GM23338 (cell line): ENCODE measurements at regions not wholly inside any gene's neighbourhood (a gene's known extent, or its start where the extent isn't known, plus 50 kb on each side); places are given as distances from the start of the nearest gene placed in this dataset.

Experiments used
- ATAC-seq: fragments of 200-7000 bp; cut with Tn5 transposase; 3 replicates; pipeline ENCODE4 v1.9.1; 2020
- DNase-seq: peaks from one replicate; pipeline ENCODE4 v3.0.0-alpha.2; 2015; ENCODE audit warnings: low spot score
- H2AFZ ChIP-seq: fragments of 200-600 bp; sonication (generic); 2 replicates; pipeline ENCODE4 v1.8.0; 2016; ENCODE audit warnings: antibody characterized with exemption, mild to moderate bottlenecking, moderate library complexity
- H3F3A ChIP-seq: fragments of 200-600 bp; sonication (generic); replicated peaks from 2 replicates; pipeline ENCODE4 v1.8.0; 2017; ENCODE audit warnings: antibody characterized with exemption, mixed run types, low read depth
- H3K27ac ChIP-seq: fragments of 200-600 bp; sonication (generic); 2 replicates; pipeline ENCODE4 v1.6.1; 2016; ENCODE audit warnings: low read depth
- H3K27me3 ChIP-seq: fragments of 200-600 bp; sonication (generic); 2 replicates; pipeline ENCODE4 v1.8.0; 2016; ENCODE audit warnings: mild to moderate bottlenecking, mixed run types, moderate library complexity; ENCODE audit not compliant: insufficient read depth
- H3K36me3 ChIP-seq: fragments of 200-600 bp; sonication (generic); 2 replicates; pipeline ENCODE4 v1.8.0; 2016; ENCODE audit warnings: mild to moderate bottlenecking; ENCODE audit not compliant: insufficient read depth
- H3K4me1 ChIP-seq: fragments of 200-600 bp; sonication (generic); 2 replicates; pipeline ENCODE4 v1.8.0; 2016; ENCODE audit warnings: mild to moderate bottlenecking, moderate library complexity; ENCODE audit not compliant: insufficient read depth
- H3K4me2 ChIP-seq: fragments of 200-600 bp; sonication (generic); 2 replicates; pipeline ENCODE4 v1.7.1; 2017; ENCODE audit warnings: mixed run types
- H3K4me3 ChIP-seq: fragments of 200-600 bp; sonication (generic); 2 replicates; pipeline ENCODE4 v1.6.1; 2016; ENCODE audit warnings: mixed run types
- H3K79me2 ChIP-seq: fragments of 200-600 bp; sonication (generic); replicated peaks from 2 replicates; pipeline ENCODE4 v1.8.0; 2017; ENCODE audit warnings: mild to moderate bottlenecking; ENCODE audit not compliant: insufficient read depth
- H3K9me2 ChIP-seq: fragments of 200-600 bp; sonication (generic); 2 replicates; pipeline ENCODE4 v1.8.0; 2017; ENCODE audit not compliant: insufficient read depth
- H4K20me1 ChIP-seq: fragments of 200-600 bp; sonication (generic); replicated peaks from 2 replicates; pipeline ENCODE4 v1.8.0; 2017; ENCODE audit warnings: mild to moderate bottlenecking; ENCODE audit not compliant: insufficient read depth
- H3K27ac Mint-ChIP-seq: 2 replicates; pipeline ENCODE4 v1.8.0; 2020; ENCODE audit warnings: inconsistent platforms, mild to moderate bottlenecking, moderate library complexity, mixed read lengths
- H3K27me3 Mint-ChIP-seq: 3 replicates; pipeline ENCODE4 v1.8.0; 2022; ENCODE audit warnings: low read depth, mild to moderate bottlenecking, moderate library complexity, mixed read lengths, inconsistent platforms; ENCODE audit not compliant: insufficient read depth, poor library complexity
- H3K36me3 Mint-ChIP-seq: 3 replicates; pipeline ENCODE4 v1.8.0; 2021; ENCODE audit warnings: low read depth, mild to moderate bottlenecking, inconsistent platforms, moderate library complexity, mixed read lengths
- H3K4me1 Mint-ChIP-seq: 3 replicates; pipeline ENCODE4 v1.8.0; 2020; ENCODE audit warnings: mild to moderate bottlenecking, inconsistent platforms, mixed read lengths
- H3K4me3 Mint-ChIP-seq: 3 replicates; pipeline ENCODE4 v1.8.0; 2021; ENCODE audit warnings: moderate library complexity, mild to moderate bottlenecking, inconsistent platforms, mixed read lengths
- H3K9me3 Mint-ChIP-seq: 3 replicates; pipeline ENCODE4 v1.8.0; 2020; ENCODE audit warnings: moderate library complexity, mild to moderate bottlenecking, inconsistent platforms, mixed read lengths
- CREB1 ChIP-seq: fragments of 250-450 bp; sonication (Bioruptor Pico); IDR thresholded peaks from 2 replicates; pipeline ENCODE4 v1.5.0; 2020; ENCODE audit warnings: low read depth, mild to moderate bottlenecking, moderate library complexity
- CTCF ChIP-seq, 2 experiments: fragments of 200-600 bp in 1 of 2; sonication (generic) in 1 of 2; conservative IDR thresholded peaks; 2 replicates each; pipeline versions ENCODE4 v1.5.1 to v1.6.1; 2016 to 2017; ENCODE audit warnings: antibody characterized with exemption in 2 of 2, low read depth in 2 of 2, mild to moderate bottlenecking in 2 of 2, moderate library complexity in 1 of 2
- ETS1 ChIP-seq: IDR thresholded peaks from 2 replicates; pipeline ENCODE4 v1.6.1; 2016; ENCODE audit warnings: antibody characterized with exemption
- EZH2 ChIP-seq: fragments of 200-600 bp; sonication (generic); IDR thresholded peaks from one replicate; pipeline ENCODE4 v1.8.0; 2017; ENCODE audit warnings: antibody characterized with exemption, mild to moderate bottlenecking, low read depth; ENCODE audit not compliant: unreplicated experiment
- EZH2phosphoT487 ChIP-seq: fragments of 200-600 bp; sonication (generic); IDR thresholded peaks from one replicate; pipeline ENCODE4 v1.8.1; 2018; ENCODE audit warnings: antibody characterized with exemption; ENCODE audit not compliant: unreplicated experiment
- JUNB ChIP-seq: IDR thresholded peaks from one replicate; pipeline ENCODE4 v1.6.1; 2016; ENCODE audit warnings: antibody characterized with exemption; ENCODE audit not compliant: unreplicated experiment
- NANOG ChIP-seq: IDR thresholded peaks from 2 replicates; pipeline ENCODE4 v1.6.1; 2016; ENCODE audit warnings: antibody characterized with exemption, borderline replicate concordance
- POLR2AphosphoS5 ChIP-seq: IDR thresholded peaks from 2 replicates; pipeline ENCODE4 v1.6.1; 2016; ENCODE audit warnings: antibody characterized with exemption, low read depth
- ZNF114 ChIP-seq: fragments of 250-450 bp; sonication (Bioruptor Pico); IDR thresholded peaks from 2 replicates; pipeline ENCODE4 v1.5.0; 2020; ENCODE audit warnings: mild to moderate bottlenecking, moderate library complexity
- ZNF331 ChIP-seq: fragments of 250-450 bp; sonication (Bioruptor Pico); IDR thresholded peaks from 2 replicates; pipeline ENCODE4 v1.5.0; 2020; ENCODE audit warnings: low read depth, mild to moderate bottlenecking, moderate library complexity
- ZNF462 ChIP-seq: fragments of 250-450 bp; sonication (Bioruptor Pico); IDR thresholded peaks from 2 replicates; pipeline ENCODE4 v1.5.0; 2020; ENCODE audit warnings: mild to moderate bottlenecking, moderate library complexity

- Histone ChIP-seq H3F3A (no peaks in the 10 kb centered on the region), H3K4me3 (no peak overlapping the region), H3K9me2 (peaks cover 3% of the 10 kb centered on the region; the same call in 1 of the 2 replicates), H3K4me1 (no peaks in the 10 kb centered on the region), H2AFZ (no peak overlapping the region), H3K27me3 (no peaks in the 10 kb centered on the region), H3K79me2 (no peaks in the 10 kb centered on the region), H4K20me1 (no peaks in the 10 kb centered on the region), H3K4me2 (no peak overlapping the region), H3K36me3 (no peaks in the 10 kb centered on the region), H3K27ac (no peak overlapping the region)
- ATAC-seq (no peak), DNase-seq (no peak)
- no peaks in the 10 kb centered on the region for H3K36me3 Mint-ChIP-seq
- H3K27ac Mint-ChIP-seq = no peak overlapping the region
- no peaks in the 10 kb centered on the region; the same call in 2 of the 3 replicates for H3K9me3 Mint-ChIP-seq
- TF ChIP-seq ETS1 (no peak), JUNB (no peak)
- no peaks in the 10 kb centered on the region for H3K4me1 Mint-ChIP-seq
- no peaks in the 10 kb centered on the region for H3K27me3 Mint-ChIP-seq
- no peak overlapping the region for H3K4me3 Mint-ChIP-seq
Measured at GRCh38 chr3:105277656-105278055, 89.1 kb upstream of the ALCAM start.

- TF ChIP-seq CREB1 (CRISPR knock-in tag) (no peak), ZNF462 (no peak), NANOG (no peak), CTCF (conservative IDR thresholded peaks at IDR 0.05; ENCODE audit: low read depth in 2 of 2) (no peak), ZNF331 (CRISPR knock-in tag) (no peak), ZNF114 (CRISPR knock-in tag) (no peak), JUNB (no peak), ETS1 (no peak), POLR2AphosphoS5 (no peak), EZH2 (no peak), EZH2phosphoT487 (no peak)
- Mint-ChIP-seq H3K36me3 (no peaks in the 10 kb centered on the region), H3K4me3 (no peak overlapping the region), H3K9me3 (no peaks in the 10 kb centered on the region; the same call in 2 of the 3 replicates), H3K27ac (no peak overlapping the region), H3K4me1 (no peaks in the 10 kb centered on the region), H3K27me3 (no peaks in the 10 kb centered on the region)
- ATAC-seq (no peak), DNase-seq (no peak)
- Histone ChIP-seq H3K4me1 (no peaks in the 10 kb centered on the region), H3K4me3 (no peak overlapping the region), H3K27ac (no peak overlapping the region), H3F3A (no peaks in the 10 kb centered on the region), H2AFZ (no peak overlapping the region; the same call in 1 of the 2 replicates), H4K20me1 (no peaks in the 10 kb centered on the region), H3K4me2 (no peak overlapping the region), H3K36me3 (no peaks in the 10 kb centered on the region), H3K9me2 (peaks cover 3% of the 10 kb centered on the region; the same call in 1 of the 2 replicates), H3K27me3 (no peaks in the 10 kb centered on the region), H3K79me2 (no peaks in the 10 kb centered on the region)
Measured at GRCh38 chr3:105278688-105279087, 88.0 kb upstream of the ALCAM start.
